DMS153 (cell line): ENCODE measurements at regions not wholly inside any gene's neighbourhood (a gene's known extent, or its start where the extent isn't known, plus 50 kb on each side); places are given as distances from the start of the nearest gene placed in this dataset.

Experiments
- DNase-seq: peaks from one replicate; lab custom pipeline; 2025; lab: John Stamatoyannopoulos, UW

- no peak for DNase-seq
These were observed 406.1 kb upstream of the MARCKS start for GRCh38 chr6:113451049-113451448.

- DNase-seq = no peak
These were observed 399.9 kb upstream of the MARCKS start for GRCh38 chr6:113457198-113457597.

DNA sequence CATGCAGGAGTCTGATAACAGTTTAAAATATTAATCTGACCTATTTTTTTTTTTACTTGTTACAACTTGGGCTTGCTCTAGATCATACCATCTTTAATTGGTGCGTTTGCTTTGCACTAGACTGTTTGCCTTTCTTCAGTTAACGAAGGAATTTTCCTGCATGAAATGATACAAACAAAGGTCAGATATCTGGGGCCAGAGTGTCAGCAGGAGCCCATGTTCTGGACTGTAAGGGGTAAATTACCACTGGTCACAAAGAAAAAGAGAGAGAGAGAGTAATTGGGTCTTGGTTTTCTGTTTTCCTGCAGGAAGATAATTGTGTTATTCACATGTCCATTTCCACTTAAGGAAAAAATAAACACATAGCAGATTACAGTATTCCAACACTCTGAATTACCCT lies 399.4 kb upstream of the MARCKS start:
- DNase-seq = no peak

GRCh38 chr6:113458368-113459010 lies 398.7 kb upstream of the MARCKS start:
- DNase-seq = no peak

DNA sequence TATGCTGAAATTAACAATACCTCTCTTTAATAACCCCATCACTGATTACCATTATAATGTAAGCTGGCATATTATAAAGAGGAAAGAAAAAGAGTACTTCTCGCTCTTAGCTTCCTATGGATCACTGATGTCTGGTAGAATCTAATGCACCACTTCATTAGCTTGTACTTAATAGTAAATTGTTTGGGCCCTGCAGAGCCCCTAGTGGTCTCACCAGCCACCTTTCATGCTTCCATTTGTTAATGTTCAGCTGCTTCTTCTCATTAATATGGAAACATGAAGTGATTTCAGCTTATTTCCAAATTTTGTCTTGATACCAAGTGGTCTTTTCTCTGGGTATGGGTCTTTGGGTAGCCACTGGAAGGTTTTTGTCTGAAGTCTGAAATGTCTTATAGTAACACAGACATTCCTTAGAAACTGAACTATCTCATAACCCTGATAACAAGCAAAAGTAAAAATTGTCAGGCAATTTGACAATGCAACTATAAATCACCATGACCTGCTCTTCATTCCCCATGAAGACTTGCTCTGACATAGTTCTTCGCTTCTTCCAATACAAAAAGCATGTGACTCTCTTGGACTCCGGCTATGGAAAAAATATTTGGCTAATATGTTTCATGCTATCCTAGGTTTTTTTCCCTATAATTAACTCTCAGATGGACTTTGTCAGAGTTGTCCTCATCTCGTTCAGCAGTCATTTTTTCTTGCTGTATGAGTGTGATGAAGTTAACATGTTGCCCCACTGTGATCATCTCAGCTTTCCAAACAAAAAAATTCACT lies 395.8 kb upstream of the MARCKS start:
- DNase-seq = no peak

DNA sequence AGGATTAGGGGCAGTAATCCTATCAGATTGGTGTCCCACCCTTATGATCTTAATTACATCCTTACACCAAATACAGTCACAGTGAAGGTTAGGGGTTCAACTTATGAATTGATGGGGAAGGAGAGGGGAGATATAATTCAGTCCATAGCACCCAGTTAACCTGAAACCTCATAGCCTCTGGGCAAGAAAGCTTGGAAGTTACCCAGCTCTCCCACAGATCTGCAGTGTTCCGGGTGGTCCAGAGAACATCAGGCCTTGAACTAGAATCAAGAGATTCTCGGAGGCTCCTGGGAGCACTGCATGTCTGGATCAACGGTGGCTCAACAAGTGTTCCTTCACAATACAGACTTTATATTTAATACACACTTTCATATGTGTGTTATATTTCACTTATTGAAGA lies 392.6 kb upstream of the MARCKS start:
- no peak for DNase-seq

DNA sequence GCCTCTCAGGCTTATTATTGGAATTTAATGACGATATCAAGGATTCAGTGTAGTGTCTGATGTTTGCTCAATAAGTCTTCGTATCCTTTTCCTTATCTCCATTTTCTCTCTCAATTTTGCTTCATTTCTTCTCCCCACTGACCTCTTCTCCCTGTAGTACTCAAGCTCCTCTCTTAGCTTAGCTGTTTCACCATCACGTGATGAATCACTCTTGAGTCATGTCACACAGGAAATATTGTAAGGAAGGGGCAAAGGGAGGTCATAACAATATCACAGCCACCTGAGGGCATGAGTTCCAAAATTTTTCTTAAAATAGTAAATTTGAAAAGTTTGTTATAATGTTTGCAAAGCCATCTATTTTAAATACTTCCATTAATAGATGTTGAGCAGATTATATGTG lies 392.2 kb upstream of the MARCKS start:
- DNase-seq = no peak

DNA sequence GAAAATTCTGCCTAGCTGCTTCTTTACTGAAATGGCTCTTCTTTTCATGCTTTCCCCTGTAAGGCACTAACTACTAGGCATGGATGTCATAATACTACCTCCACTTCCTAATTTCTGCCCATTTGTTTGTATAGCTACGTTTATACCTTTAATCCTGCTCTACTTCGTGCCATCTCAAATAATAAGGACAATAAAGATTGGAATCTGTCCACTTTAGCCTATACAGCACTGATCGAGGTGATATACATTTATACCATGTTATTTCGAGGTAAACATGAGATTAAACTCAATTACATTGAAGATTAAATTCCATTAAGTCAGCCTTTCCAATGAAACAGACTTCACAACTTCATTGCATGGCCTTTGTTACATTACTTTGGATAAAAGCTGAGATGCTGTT lies 390.6 kb upstream of the MARCKS start:
- no peak for DNase-seq

GRCh38 chr6:113475392-113475791 lies 381.8 kb upstream of the MARCKS start:
- DNase-seq = no peak

- peak; percentile 20 for DNase-seq
These were observed 380.0 kb upstream of the MARCKS start for GRCh38 chr6:113476937-113477839.

DNA sequence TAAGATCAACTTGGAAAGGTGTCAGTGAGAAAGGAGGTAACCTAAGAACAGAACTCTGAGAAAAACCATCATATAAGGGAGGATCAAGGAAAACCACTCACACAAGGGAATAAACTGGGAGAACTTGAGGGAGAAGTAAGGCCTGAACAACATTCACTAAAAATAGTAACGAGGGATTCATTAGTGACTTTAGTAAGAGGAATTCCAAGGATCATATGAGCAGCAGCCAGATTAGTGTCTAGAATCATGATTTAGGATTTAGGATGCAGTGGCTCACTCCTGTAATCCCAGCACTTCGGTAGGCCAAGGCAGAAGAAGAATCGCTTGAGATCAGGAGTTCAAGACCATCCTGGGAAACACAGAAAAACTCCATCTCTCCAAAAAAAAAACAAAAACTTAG lies 376.5 kb upstream of the MARCKS start:
- no peak for DNase-seq

DNA sequence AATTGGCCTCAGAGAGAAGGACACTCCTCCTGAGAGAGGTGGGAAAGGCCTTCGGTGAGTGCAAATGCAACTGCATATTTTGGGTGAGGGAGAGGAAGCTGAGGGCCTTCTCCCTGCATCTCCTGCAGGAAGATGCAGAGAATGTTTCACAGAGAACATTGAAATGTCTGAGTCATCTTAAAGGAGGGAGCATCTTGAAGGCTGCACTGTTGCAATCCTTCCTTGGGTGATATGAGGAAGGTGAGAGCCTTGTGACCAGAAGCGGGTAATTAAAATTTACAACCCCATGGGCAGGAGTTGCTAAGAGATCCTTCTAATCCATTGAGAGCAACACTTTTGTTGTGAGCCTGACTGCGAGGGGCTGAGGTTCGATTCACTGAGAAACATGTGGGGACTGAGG lies 375.7 kb upstream of the MARCKS start:
- no peak for DNase-seq

DNA sequence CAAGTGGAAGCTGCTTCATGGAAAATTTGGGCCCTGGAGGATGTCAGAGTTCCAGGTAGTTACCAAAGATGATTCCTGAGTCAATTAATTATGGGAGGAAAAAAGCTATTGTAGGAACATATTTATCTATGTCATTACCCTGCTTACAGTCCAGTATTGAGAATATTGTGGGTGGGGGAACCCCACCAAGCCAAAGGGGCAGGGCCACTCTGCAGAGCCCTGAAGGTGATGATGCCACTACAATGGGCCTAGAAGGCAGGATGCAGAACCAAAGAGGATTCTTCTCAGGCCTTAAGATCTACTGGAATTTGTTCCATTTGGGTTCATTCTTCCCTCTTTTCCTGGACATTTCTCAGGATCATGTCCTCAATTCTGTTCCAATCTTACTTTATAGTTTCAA lies 375.2 kb upstream of the MARCKS start:
- DNase-seq = no peak

DNA sequence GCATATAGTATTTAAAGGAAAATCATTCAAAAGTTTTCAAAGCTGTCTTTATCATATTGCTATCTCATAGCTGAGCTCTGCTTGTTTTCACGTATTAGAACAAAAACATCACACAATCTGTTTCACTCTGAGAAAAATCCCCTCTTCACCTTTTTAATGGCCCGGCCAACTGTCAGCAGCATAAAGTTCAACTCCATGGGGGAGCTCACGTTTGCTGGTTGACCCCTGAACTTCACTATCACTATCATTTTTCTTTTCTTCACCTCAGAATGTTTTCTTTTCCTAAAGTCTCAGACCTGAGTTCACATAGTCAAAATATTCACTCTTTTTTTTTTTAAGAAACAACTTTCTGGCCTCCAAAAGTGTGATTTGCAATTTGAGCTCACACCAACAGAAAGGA lies 374.4 kb upstream of the MARCKS start:
- no peak for DNase-seq

- DNase-seq = no peak
These were observed 370.9 kb upstream of the MARCKS start for GRCh38 chr6:113486199-113486598.

DNA sequence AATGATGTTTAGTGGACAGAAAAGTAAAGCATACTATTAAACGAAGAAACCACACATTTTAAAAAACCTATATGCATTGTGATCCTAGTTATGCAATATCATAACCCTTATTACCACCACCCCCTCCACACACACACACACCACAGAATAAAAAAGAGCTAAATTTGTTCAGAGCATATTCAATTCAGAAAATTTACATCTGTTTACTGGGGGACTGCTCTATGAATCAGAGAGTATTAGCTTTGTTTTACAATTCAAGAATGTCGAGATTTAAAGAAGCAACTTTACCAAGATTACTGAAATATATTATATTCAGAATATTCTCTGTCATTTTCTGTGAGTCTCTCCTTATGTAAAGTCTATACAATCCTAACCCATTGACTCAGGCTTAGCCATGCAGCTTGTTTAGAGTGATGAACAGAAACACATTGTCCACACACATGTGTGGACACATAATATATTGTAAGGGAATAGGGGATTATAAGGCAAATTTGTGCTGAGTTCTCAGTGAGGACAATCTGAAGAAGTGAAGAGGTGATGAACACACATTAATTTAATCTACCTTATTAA lies 369.6 kb upstream of the MARCKS start:
- DNase-seq = no peak

- no peak for DNase-seq
These were observed 369.1 kb upstream of the MARCKS start for GRCh38 chr6:113488061-113488460.

DNA sequence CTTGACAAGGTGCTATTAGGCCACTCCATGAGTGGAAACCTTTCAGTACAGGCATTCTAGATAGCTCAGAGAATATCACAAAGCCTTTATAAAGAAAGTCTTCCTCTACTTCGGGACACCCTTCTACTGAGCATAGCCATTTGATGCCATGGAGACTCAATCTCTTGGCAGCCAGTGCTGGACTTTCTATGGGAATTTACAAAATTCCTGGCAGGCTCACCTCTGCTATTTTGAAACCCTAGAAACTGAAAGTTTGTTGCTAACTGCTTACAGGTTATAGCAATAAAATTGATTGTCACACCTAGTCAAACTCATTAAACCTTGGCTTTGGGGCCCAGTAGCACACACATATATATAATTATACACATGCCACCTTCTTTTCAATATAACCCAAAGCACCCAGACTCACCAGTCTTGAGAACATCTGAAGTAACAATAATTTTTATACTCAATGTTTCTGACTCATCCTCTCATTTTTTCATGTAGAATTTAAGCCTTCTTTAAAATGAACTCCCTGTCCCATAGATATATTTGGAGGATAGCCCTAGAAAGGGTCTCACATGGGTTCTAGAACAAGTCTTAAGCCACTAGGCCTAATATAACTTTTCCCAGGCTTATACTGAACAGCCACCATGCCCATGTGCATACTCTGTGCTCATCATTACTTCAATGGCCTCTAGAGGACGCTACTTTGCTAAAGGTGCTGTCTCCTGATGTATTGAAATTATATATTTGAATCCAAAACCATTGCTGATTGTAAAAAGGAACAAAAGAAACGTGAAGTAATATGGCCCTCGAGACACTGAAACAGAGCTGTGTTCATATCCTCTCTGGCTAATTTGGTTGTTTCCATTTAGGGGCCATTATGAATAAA lies 368.1 kb upstream of the MARCKS start:
- no peak for DNase-seq

DNA sequence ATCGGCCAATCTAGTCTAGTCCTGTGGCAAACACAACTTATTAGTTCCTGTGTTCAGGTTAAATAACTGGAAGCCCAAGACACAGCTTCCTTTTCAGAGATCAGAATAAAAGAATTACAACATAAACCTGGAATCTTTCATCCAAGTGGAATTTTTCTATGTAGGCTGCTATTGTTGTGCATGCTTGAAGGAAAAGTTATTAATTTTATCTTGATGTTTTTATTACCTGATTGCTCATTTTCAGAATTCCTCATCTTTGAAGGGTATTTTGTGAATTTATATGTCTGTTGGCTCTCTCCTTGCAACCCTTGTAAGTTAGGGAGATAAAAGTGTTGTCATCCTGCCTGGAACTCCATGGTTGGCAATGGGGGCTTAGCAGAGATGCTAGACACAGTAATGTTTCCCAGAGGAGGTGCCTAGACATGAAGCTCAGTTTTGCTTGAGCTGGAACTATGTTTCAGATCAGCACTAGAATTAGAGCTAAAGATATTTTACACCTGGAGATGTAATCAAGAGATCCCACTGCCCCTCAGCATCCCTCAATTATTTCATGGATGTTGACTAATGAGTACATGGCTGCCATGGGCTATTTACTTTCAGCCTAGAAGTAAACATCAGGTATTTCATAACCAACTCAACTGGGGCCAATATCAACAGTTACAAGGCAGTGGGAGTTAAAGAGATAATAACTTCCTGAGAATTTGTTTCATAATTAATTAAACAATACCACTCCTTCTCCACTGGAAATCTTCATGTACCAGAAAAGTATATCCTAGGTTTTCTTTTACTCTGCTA lies 367.0 kb upstream of the MARCKS start:
- DNase-seq = no peak

- DNase-seq = no peak
These were observed 365.8 kb upstream of the MARCKS start for GRCh38 chr6:113491376-113491775.

DNA sequence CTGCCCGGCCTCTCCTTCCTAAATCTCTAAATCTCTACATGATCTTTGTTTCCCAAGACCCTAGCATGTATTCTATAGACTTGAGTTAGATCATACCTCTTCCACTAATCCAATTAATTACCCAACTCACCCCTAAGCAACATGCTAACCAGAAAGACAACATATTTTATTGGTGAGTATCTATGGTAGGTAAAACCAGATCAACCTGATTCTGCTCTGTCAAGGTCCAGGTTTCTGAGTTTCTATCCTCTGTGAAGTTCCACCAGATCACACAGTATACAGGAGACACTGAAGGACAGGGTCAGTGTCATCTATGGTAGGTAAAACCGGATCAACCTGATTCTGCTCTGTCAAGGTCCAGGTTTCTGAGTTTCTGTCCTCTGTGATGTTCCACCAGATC lies 363.2 kb upstream of the MARCKS start:
- no peak for DNase-seq
